Gastrocnemius medialis (tissue), 4 donors: ENCODE measurements at regions not wholly inside any gene's neighbourhood (a gene's known extent, or its start where the extent isn't known, plus 50 kb on each side); places are given as distances from the start of the nearest gene placed in this dataset.

ENCODE experiments used
- ATAC-seq, 2 donors: fragments of 150-250 bp; one replicate each; pipeline ENCODE4 v1.9.1; 2016
- DNase-seq, 2 donors: peaks; one replicate each; pipeline ENCODE4 v3.0.0-alpha.2; 2019
- H3K27ac ChIP-seq, 4 donors: fragments of 200-600 bp; sonication (generic); 1 replicate in 1 of 4; 2 replicates in 3 of 4; pipeline ENCODE4 v1.5.1; 2016 to 2018; ENCODE audit warnings: mild to moderate bottlenecking in 2 of 4, moderate library complexity in 1 of 4
- H3K27me3 ChIP-seq, 3 donors: fragments of 200-600 bp; sonication (generic) in 2 of 3; 1 replicate in 1 of 3; 2 replicates in 2 of 3; pipeline versions ENCODE4 v1.5.1 to v1.6.0; 2016 to 2019; ENCODE audit warnings: mild to moderate bottlenecking in 1 of 3, moderate library complexity in 1 of 3
- H3K36me3 ChIP-seq, 2 donors: fragments of 200-600 bp; sonication (generic) in 1 of 2; one replicate each; pipeline ENCODE4 v1.5.1; 2017 to 2018
- H3K4me1 ChIP-seq, 2 donors: fragments of 200-600 bp; sonication (generic) in 1 of 2; one replicate each; pipeline ENCODE4 v1.5.1; 2016 to 2017; ENCODE audit warnings: mild to moderate bottlenecking in 2 of 2
- H3K4me3 ChIP-seq, 4 donors: fragments of 200-600 bp; sonication (generic) in 3 of 4; 1 replicate in 1 of 4; 2 replicates in 3 of 4; pipeline ENCODE4 v1.5.1; 2016 to 2019; ENCODE audit warnings: mild to moderate bottlenecking in 2 of 4
- H3K9me3 ChIP-seq, 3 donors: fragments of 200-600 bp; sonication (generic) in 2 of 3; 1 replicate in 1 of 3; 2 replicates in 2 of 3; pipeline ENCODE4 v1.5.1; 2016 to 2019
- POLR2A ChIP-seq, 2 donors: fragments of 450-650 bp; IDR thresholded peaks; one replicate each; pipeline ENCODE4 v1.6.1; 2017; ENCODE audit warnings: antibody characterized with exemption in 2 of 2, mild to moderate bottlenecking in 2 of 2, moderate library complexity in 2 of 2
- in situ Hi-C, 4 donors: fragments of 200-750 bp; cut with MboI; loops; one replicate each; pipeline versions ENCODE4 v1.15.0 to v1.8.0; 2017; ENCODE audit warnings: low sequenced_read_pairs in 4 of 4
- intact Hi-C: fragments of 100-400 bp; cut with DNase I; formaldehyde crosslinking; loops from one replicate; pipeline ENCODE4 v1.15.1; 2023; ENCODE audit warnings: low total_unique reads
- TF ChIP-seq, protein P1 (sequence below), 5 experiments: fragments of 450-650 bp in 3 of 5; fragments of 200-600 bp in 2 of 5; sonication (generic) in 2 of 5; IDR thresholded peaks in 4 of 5; conservative IDR thresholded peaks in 1 of 5; 1 replicate in 4 of 5; 2 replicates in 1 of 5; pipeline ENCODE4 v1.5.1; 2016 to 2019; ENCODE audit warnings: antibody characterized with exemption in 5 of 5, mild to moderate bottlenecking in 3 of 5, moderate library complexity in 3 of 5

DNA sequence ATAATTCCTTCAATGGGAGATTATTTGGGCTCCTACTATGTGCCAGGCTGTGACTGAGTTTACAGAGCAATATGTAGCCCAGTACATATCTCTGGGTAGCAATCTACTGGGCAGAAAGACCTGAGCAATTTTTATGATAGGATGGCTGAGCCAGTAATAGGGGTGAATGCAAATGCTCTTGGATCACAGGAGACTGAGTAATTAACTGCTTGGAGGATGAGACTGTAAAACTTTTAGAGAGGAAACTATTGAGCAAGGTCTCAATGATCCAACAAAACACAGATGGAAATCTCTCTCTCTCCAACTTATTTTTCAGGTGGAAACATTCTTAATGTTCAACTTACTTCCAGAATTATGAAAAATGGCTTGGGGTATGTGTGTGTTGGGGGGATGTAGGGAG is 402.2 kb downstream of the AEBP2 start:
- intact Hi-C loops, result no loop called here

DNA sequence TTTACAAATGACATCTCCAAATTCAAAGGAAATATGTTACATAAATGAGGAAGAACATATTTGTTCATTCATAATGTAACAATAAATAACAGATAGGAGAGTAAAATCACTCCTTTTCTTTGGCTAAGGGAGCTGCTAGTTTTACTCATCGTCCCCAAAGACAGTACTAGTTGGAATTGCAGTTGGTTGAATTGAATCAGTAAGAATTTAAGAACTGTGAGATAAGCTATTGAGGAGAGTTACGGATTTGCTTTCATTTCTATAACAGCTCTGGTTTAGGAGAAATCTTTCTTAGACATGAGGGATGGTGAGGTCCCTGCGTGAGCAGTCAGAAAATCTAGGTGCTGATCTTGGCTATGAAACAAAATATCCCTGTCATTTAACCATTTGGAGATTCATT is 402.8 kb downstream of the AEBP2 start:
- in situ Hi-C loops (no loop called here), intact Hi-C loops (no loop called here)
- Histone ChIP-seq H3K4me3 (no peak overlapping the region), H3K4me1 (no peaks in the 10 kb centered on the region), H3K27ac (no peak overlapping the region), H3K36me3 (no peaks in the 10 kb centered on the region), H3K9me3 (no peaks in the 10 kb centered on the region), H3K27me3 (no peaks in the 10 kb centered on the region)
- TF ChIP-seq POLR2A (IDR thresholded peaks at IDR 0.05), result no peak
- DNase-seq (no peak), ATAC-seq (no peak)

More for the DNA sequence above, 402.2 kb downstream of the AEBP2 start:
- Histone ChIP-seq H3K27ac (no peak overlapping the region), H3K4me1 (no peaks in the 10 kb centered on the region), H3K9me3 (no peaks in the 10 kb centered on the region), H3K36me3 (no peaks in the 10 kb centered on the region), H3K27me3 (no peaks in the 10 kb centered on the region), H3K4me3 (no peak overlapping the region)
- in situ Hi-C loops, result no loop called here
- no peak for DNase-seq
- ATAC-seq, result no peak
- TF ChIP-seq, protein P1, sequence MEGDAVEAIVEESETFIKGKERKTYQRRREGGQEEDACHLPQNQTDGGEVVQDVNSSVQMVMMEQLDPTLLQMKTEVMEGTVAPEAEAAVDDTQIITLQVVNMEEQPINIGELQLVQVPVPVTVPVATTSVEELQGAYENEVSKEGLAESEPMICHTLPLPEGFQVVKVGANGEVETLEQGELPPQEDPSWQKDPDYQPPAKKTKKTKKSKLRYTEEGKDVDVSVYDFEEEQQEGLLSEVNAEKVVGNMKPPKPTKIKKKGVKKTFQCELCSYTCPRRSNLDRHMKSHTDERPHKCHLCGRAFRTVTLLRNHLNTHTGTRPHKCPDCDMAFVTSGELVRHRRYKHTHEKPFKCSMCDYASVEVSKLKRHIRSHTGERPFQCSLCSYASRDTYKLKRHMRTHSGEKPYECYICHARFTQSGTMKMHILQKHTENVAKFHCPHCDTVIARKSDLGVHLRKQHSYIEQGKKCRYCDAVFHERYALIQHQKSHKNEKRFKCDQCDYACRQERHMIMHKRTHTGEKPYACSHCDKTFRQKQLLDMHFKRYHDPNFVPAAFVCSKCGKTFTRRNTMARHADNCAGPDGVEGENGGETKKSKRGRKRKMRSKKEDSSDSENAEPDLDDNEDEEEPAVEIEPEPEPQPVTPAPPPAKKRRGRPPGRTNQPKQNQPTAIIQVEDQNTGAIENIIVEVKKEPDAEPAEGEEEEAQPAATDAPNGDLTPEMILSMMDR (IDR thresholded peaks at IDR 0.05 in 4 of 5, conservative IDR thresholded peaks at IDR 0.05 in 1 of 5), result no peak
- no peak for TF ChIP-seq POLR2A (IDR thresholded peaks at IDR 0.05)

DNA sequence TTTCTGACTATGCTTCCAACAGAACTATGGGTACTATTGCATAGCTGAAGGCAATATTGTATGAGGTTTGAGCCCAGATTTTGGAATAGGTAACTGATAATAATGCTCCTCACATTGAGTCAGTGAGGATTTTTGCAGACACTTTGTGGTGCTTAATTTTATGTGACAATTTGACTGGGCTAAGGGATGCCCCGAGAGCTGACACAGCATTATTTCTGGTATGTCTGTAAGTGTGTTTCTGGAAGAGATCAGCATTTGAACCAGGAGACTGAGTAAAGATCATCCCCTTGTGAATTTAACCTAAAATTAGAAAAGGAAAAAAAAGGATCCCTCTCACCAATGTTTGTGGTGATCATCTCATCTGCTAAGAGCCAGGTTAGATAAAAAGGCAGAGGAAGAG is 404.9 kb downstream of the AEBP2 start:
- no peaks in the 10 kb centered on the region for H3K27me3 ChIP-seq
- no peak for DNase-seq
- no peaks in the 10 kb centered on the region for H3K36me3 ChIP-seq
- ATAC-seq, result no peak
- intact Hi-C loops (no loop called here), in situ Hi-C loops (no loop called here)
- no peak overlapping the region for H3K4me3 ChIP-seq
- TF ChIP-seq, protein P1 (IDR thresholded peaks at IDR 0.05 in 4 of 5, conservative IDR thresholded peaks at IDR 0.05 in 1 of 5), result no peak
- TF ChIP-seq POLR2A (IDR thresholded peaks at IDR 0.05), result no peak
- H3K27ac ChIP-seq, result no peak overlapping the region
- no peaks in the 10 kb centered on the region for H3K9me3 ChIP-seq
- H3K4me1 ChIP-seq, result no peaks in the 10 kb centered on the region

DNA sequence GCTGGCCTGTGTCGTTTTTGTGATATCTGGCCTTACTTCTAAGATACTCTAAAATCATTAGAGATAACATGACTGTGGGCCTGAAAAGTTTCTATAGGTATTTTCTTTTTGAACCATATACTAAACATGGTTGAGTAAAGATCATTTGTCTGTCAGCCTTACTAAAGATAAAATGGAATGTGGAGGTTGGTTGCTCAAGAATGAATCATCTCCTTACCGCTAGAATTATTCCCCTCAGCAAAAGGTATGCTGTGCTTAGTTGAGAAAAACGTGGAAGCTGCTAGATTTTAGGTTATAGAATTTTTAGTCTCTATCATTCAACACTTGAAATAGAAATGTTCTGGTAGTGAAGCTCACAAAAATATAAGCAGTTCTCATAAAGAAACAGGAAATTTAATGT is 407.3 kb downstream of the AEBP2 start:
- no peaks in the 10 kb centered on the region for H3K4me1 ChIP-seq
- no peaks in the 10 kb centered on the region for H3K36me3 ChIP-seq
- no peaks in the 10 kb centered on the region for H3K27me3 ChIP-seq
- no peak for TF ChIP-seq POLR2A (IDR thresholded peaks at IDR 0.05)
- TF ChIP-seq, protein P1 (IDR thresholded peaks at IDR 0.05 in 4 of 5, conservative IDR thresholded peaks at IDR 0.05 in 1 of 5), result no peak
- H3K9me3 ChIP-seq, result no peaks in the 10 kb centered on the region
- in situ Hi-C loops (no loop called here), intact Hi-C loops (no loop called here)
- H3K27ac ChIP-seq, result no peak overlapping the region
- DNase-seq, result no peak
- ATAC-seq, result no peak
- H3K4me3 ChIP-seq, result no peak overlapping the region

DNA sequence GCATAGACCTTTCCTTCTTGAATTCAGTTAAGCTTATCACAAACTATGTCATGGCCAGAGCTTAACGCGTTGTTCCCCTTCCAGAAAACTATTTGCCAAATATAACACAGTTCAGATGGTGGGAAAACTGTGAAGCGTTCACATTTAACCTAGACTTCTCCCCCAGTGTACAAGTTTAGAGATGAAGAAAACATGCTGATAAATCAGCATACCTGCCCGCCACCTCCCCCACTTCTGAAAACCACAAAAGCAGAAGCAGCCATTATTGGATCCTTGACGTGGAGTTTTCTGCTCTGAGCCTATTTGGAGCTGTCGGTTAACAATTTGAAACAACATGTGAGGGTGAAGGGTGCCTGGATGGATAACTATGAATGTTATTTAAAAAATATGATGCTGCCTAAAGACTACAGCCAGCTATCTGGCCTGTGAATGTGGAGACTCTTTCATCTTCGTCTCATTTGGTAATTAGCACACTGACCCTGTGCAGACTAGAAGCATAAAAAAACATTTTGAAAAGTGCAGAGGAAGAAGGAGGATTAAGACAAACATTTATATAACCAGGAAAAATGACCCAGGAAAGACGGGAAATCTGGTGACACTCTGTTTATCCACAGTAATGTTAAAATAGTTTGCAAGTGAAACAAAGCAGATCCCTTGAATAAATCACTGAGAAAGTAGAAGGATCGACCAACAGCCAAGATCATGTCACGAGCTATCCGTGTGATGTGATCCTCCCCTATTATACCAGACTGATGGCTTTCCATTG is 408.2 kb downstream of the AEBP2 start:
- no peaks in the 10 kb centered on the region for H3K27me3 ChIP-seq
- intact Hi-C loops, result no loop called here
- TF ChIP-seq POLR2A (IDR thresholded peaks at IDR 0.05), result no peak
- TF ChIP-seq, protein P1 (IDR thresholded peaks at IDR 0.05 in 4 of 5, conservative IDR thresholded peaks at IDR 0.05 in 1 of 5), result no peak
- in situ Hi-C loops, result no loop called here
- no peaks in the 10 kb centered on the region for H3K9me3 ChIP-seq
- H3K4me1 ChIP-seq, result no peaks in the 10 kb centered on the region
- no peaks in the 10 kb centered on the region for H3K36me3 ChIP-seq
- no peak overlapping the region for H3K4me3 ChIP-seq
- ATAC-seq, result no peak
- no peak overlapping the region for H3K27ac ChIP-seq
- DNase-seq, result no peak
